Hematopoietic multipotent progenitor cell (in vitro differentiated cells): ENCODE measurements at regions not wholly inside any gene's neighbourhood (a gene's known extent, or its start where the extent isn't known, plus 50 kb on each side); places are given as distances from the start of the nearest gene placed in this dataset.

Source experiments
- DNase-seq, 3 donors: peaks; one replicate each; pipeline ENCODE4 v3.0.0-alpha.2; 2011 to 2015; ENCODE audit warnings: low read depth in 2 of 3, low spot score in 2 of 3

- DNase-seq: no peak
Measured at GRCh38 chr3:113094337-113095221, 103.8 kb downstream of the GTPBP8 start.

DNA sequence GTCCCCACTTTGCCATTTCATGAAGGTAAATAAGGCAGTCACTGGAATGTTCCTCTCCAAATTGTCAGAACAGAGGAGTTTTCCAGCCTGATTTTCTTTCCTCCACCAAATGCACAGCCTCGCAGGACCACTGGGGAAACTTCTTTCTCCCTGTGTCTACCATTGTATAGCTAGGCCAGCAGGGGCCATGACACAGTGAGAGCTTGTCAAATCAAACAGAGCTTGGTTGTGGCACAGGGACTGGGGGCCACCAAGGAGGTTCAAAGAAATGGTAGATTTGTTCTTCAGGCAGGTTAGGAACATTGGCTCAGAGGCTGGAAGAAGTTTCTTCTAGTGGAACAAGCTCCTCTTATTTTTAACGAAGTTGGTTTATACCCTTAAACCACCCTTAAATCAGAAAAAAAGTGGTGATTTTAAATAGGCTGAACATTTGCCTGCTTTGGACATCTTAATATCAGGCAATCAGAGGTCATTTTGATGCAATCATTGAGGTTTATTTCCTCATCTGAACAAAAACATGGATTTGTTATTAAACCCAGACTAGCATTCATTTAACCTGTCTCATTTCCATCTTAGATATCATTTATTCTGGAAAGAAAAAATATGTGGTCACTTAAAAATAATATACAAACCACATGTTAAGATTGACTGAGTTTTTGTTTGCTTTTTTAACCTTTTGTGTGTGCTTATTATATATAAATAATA, 105.6 kb downstream of the GTPBP8 start:
- DNase-seq: no peak

DNA sequence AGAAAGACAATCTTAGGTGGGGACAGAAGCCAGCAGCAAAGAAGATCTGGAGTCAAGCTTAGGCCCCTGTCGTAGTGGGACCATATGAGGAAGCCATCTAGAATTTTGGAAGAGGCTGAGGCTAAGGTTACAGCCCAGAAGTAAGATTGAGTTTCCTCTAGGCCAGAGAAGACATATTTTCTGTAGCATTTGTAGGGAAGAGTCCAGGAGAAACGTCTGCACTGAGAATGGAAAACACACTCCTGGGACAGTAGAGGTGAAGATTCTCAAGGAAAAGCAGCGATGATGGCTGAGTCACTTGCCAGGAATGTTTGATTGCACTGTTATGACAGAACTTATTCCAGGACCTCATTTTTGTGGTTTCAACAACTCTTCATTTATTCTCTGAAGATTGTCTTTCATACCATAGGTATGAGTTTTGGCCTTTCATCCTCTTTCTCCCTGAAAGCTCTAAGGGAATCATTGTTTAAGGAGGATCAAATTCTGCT, 107.2 kb downstream of the GTPBP8 start:
- DNase-seq: no peak

GRCh38 chr3:113100063-113100462, 109.3 kb downstream of the GTPBP8 start:
- no peak for DNase-seq

DNA sequence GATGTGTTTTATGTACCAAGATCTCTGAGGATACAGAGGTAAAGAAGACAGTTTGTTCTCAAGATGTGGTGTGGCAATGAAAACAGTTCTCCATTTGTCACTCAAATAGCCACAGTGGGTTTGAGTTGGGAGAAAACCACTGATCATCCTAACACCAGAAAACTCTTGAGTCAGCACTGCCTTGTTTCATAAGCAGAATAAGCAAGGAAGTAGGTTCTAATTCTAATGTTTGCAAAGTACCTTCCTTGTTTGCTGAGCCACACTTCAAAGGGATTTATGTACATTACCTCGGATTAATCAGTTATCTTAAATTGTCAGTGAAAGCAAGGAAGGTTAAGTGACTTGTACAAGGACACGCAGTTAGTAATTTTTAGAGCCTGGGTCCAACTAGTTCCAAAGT, 107.8 kb upstream of the BOC start:
- peak in 1 of 3 donors; percentile 65 for DNase-seq

GRCh38 chr3:113104357-113105092, 106.8 kb upstream of the BOC start:
- no peak for DNase-seq

GRCh38 chr3:113105093-113105449, 106.3 kb upstream of the BOC start:
- DNase-seq: no peak

DNA sequence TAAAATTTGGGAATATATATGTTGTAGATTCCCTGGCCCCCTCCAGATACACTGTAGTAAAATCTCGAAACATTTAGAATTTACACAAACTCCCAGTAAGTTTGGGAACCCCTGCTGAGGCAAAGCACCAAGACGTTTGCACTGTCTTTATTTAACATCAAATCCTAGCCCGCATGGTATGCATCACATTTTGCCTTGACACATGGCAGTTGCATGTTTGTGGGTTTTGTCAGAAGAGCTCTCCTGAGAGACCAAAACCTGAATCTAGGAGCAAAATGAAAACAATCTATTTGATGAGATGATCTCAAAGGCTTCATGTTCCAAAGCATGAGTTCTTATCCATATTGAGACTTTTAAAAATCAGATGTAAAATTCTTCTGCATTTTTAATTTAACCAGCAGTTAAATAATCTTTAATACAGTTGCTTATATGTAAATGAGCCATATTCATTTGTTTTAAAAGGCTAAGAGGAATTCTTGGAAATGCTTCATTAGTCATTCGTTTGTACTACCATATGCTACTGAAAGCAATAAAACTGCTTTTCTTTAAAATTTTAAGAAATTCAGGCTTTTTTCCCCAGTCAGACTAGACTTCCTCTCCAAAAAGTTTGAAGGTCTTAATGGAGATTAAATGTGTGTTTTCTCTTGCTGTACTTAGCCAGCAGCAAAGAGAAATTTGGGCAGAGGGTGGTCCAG, 105.2 kb upstream of the BOC start:
- no peak for DNase-seq

GRCh38 chr3:113110267-113110666, 101.1 kb upstream of the BOC start:
- no peak for DNase-seq

GRCh38 chr3:113111011-113111707, 100.2 kb upstream of the BOC start:
- no peak for DNase-seq

GRCh38 chr3:113113361-113113760, 98.0 kb upstream of the BOC start:
- DNase-seq: no peak

GRCh38 chr3:113117511-113118234, 93.7 kb upstream of the BOC start:
- no peak for DNase-seq

DNA sequence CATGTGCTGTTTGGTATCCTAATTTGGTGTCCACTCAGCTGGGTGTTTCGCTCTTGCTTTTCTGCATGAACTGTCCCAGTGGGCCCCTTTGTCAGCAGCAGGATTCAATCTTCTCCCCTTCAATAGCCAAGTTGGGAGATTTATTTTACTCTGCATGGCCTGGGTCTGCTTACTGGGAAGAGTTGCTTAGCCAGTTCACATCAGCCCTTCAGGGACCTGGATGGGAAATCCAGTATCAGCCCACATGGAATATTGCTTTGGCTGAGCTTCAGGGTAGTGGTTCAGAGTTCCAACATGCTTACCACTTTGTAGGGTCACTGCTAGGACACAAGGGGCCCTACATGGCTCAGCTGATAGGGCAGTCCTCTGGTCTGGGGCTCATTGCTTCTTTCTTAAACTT, 93.0 kb upstream of the BOC start:
- DNase-seq: no peak

DNA sequence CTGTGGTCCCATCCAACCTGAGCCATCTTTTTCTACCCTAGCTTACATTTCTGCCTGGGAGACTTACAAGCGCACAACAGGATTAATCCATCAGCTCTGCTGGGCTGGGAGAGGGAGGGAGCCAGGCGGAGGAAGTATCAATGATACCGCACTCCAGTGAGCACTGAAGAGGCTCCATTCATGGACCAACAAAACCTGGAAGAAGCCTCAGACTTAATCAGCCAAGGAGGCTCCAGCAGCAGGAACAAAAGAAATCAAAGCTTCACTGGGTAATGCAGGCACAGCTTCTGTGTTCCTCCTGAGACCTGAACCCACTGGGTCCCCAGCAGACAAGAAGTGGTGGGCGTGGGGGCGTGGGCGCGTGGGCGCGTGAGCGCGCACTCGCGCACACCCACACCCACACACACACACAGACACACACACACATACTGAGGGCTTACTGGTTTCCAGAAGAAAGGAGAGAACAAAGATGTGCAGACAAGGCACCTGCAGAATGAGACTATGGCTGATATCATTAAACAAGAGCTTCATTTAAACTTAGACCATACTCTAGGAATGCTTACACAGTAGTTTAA, 87.0 kb upstream of the BOC start:
- DNase-seq: no peak

- no peak for DNase-seq
Measured at GRCh38 chr3:113125951-113126350, 85.4 kb upstream of the BOC start.

- DNase-seq: no peak
Measured at GRCh38 chr3:113128386-113129015, 82.9 kb upstream of the BOC start.

GRCh38 chr3:113129168-113129567, 82.2 kb upstream of the BOC start:
- DNase-seq: no peak

DNA sequence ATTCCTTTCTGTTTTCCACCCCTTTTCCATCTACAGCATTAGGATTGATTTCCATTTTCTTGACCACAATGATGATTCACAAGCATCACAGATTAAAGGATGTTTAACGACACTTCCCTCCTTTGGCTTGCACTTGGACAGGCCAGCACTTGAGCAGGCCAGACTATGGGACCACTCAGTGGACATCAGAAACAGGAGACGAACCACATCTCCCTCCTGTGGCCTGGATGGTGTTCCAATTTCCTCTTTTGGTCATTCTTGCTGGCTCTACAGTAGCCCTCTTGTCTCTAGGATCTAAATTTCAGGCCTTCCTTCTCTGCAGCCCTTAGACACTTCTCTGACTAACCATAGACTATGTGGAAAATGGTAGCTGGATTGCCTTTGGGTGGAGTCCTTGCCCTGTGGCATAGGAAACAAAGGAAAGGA, 78.8 kb upstream of the BOC start:
- DNase-seq: no peak

DNA sequence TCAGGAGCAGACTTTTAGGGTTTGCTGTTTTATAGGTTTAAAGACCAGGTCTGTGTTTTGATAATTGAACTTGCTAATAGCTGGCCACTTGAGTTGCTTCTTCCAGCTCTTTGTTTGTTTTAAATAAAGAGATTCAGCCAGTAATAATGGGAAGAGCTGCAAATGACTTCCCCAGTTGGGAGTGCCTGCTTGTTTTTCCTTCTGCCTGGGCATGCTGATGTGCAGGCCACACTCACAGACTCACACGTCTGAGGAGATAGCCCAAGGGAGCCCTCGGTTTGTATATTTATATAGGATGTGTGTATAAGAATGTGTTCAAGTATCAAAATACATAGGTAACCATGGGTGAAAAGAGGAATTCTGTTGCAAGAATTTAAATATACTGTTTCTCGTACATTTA, 78.2 kb upstream of the BOC start:
- no peak for DNase-seq
